Esophagus squamous epithelium (tissue), 4 donors: ENCODE measurements at regions not wholly inside any gene's neighbourhood (a gene's known extent, or its start where the extent isn't known, plus 50 kb on each side); places are given as distances from the start of the nearest gene placed in this dataset.

Experiments
- POLR2A ChIP-seq, 4 donors: fragments of 450-650 bp; IDR thresholded peaks; one replicate each; pipeline ENCODE4 v1.6.1; 2017; ENCODE audit warnings: antibody characterized with exemption in 4 of 4, mild to moderate bottlenecking in 4 of 4, moderate library complexity in 3 of 4
- TF ChIP-seq, protein P1 (sequence below), 6 experiments: fragments of 450-650 bp in 4 of 6; fragments of 200-600 bp in 2 of 6; sonication (generic) in 2 of 6; IDR thresholded peaks; one replicate each; pipeline ENCODE4 v1.5.1; 2016 to 2019; ENCODE audit warnings: antibody characterized with exemption in 6 of 6, mild to moderate bottlenecking in 4 of 6, moderate library complexity in 4 of 6

DNA sequence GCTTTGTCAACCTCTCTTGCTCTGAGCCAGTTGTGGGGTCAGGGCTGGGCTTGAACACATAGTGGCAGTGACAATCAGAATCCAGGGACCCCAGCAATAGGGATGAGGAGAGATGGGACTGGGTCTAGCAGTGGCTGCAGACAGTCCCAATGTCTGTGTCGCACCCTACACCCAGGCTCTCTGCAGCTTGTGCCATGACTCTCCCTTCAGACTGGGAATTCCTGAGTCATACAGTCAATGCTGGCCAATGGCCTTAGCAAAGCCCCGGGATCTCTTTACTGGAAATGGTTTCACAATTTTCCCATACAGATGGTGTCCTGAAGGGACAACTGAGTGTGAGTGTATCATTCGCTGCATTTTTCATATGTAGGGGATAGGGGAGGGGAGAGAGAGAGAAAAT lies 74.2 kb upstream of the CELF4 start:
- TF ChIP-seq, protein P1, sequence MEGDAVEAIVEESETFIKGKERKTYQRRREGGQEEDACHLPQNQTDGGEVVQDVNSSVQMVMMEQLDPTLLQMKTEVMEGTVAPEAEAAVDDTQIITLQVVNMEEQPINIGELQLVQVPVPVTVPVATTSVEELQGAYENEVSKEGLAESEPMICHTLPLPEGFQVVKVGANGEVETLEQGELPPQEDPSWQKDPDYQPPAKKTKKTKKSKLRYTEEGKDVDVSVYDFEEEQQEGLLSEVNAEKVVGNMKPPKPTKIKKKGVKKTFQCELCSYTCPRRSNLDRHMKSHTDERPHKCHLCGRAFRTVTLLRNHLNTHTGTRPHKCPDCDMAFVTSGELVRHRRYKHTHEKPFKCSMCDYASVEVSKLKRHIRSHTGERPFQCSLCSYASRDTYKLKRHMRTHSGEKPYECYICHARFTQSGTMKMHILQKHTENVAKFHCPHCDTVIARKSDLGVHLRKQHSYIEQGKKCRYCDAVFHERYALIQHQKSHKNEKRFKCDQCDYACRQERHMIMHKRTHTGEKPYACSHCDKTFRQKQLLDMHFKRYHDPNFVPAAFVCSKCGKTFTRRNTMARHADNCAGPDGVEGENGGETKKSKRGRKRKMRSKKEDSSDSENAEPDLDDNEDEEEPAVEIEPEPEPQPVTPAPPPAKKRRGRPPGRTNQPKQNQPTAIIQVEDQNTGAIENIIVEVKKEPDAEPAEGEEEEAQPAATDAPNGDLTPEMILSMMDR (IDR thresholded peaks at IDR 0.05) = no peak
- no peak for TF ChIP-seq POLR2A (IDR thresholded peaks at IDR 0.05)
